ENCODE measurements at regions not wholly inside any gene's neighbourhood (a gene's known extent, or its start where the extent isn't known, plus 50 kb on each side); places are given as distances from the start of the nearest gene placed in this dataset.

DNA sequence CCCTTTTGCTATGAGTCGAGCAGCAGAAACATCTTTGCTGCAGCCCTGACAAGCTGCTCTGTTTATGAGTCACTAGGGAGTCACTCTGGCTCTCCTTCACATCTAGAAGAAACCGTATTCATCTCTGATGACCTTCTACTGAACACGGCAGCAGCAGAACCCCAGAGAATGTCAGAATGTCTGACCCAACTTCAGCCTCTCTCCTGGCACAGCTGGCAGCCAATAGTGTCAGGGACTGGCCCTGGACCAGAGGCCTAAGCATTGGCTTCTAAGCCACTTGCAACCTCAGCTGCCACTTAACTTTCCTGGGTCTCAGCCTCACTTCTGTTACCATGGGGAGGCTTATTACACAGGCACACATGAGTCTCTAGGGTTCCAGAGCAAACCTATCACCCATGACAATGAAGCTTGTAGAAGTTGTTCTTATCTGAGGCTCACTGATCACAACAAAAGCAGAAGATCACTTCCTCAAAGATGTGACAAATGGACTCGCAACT is 184.1 kb upstream of the TLE3 start:
- Histone ChIP-seq H3K36me3 (ENCODE audit: low read depth, missing control alignments) (no peaks in the 10 kb centered on the region), H3K4me1 (no peaks in the 10 kb centered on the region), H3K9me3 (no peaks in the 10 kb centered on the region), H3K27me3 (no peaks in the 10 kb centered on the region), H3K4me3 (no peak overlapping the region), H3K27ac (no peak overlapping the region)
- intact Hi-C loops (cut with DNase I; ENCODE audit: low total_unique reads): no loop called here
- WGBS, 2 donors: 49 to 58% methylated on average over 3 to 4 of the region's 4 CpGs
- no peak for DNase-seq
- TF ChIP-seq, protein P1, sequence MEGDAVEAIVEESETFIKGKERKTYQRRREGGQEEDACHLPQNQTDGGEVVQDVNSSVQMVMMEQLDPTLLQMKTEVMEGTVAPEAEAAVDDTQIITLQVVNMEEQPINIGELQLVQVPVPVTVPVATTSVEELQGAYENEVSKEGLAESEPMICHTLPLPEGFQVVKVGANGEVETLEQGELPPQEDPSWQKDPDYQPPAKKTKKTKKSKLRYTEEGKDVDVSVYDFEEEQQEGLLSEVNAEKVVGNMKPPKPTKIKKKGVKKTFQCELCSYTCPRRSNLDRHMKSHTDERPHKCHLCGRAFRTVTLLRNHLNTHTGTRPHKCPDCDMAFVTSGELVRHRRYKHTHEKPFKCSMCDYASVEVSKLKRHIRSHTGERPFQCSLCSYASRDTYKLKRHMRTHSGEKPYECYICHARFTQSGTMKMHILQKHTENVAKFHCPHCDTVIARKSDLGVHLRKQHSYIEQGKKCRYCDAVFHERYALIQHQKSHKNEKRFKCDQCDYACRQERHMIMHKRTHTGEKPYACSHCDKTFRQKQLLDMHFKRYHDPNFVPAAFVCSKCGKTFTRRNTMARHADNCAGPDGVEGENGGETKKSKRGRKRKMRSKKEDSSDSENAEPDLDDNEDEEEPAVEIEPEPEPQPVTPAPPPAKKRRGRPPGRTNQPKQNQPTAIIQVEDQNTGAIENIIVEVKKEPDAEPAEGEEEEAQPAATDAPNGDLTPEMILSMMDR (IDR thresholded peaks at IDR 0.05): no peak
- no peak for TF ChIP-seq POLR2A (IDR thresholded peaks at IDR 0.05)

DNA sequence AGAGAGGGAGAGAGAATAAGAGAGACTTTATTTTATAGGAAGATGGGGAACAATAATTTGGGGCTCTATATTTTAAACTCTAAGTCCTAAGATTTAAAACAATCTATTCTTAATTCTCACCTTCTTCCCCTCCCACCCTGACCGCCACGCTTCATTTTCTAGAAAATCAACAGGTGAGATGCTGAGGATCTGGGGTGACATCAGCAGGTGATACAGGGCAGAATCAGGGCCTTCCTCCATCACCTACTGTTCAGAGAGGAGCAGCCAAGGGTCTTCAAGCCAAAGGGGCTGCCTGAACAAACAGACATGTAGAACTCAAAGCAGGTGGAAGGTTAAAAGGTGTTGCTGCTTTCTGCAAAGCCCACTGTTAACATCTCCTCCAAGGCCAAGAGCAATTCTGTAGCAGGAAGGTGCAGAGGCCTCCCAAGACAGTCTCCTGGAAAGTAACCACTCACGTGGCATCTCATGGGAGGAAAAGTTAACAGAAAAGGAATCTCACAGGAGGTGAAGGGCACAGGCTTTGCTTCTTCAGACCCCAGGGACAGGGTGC is 183.6 kb upstream of the TLE3 start:
- H3K36me3 ChIP-seq (ENCODE audit: low read depth, missing control alignments): no peaks in the 10 kb centered on the region
- TF ChIP-seq, protein P1 (IDR thresholded peaks at IDR 0.05): no peak
- no peak for TF ChIP-seq POLR2A (IDR thresholded peaks at IDR 0.05)
- no peak overlapping the region for H3K4me3 ChIP-seq
- 86 to 88% methylated on average over 3 of the region's 3 CpGs for WGBS, 2 donors
- H3K4me1 ChIP-seq: no peaks in the 10 kb centered on the region
- H3K9me3 ChIP-seq: no peaks in the 10 kb centered on the region
- no peak for DNase-seq
- intact Hi-C loops (cut with DNase I; ENCODE audit: low total_unique reads): no loop called here
- no peaks in the 10 kb centered on the region for H3K27me3 ChIP-seq
- H3K27ac ChIP-seq: no peak overlapping the region

DNA sequence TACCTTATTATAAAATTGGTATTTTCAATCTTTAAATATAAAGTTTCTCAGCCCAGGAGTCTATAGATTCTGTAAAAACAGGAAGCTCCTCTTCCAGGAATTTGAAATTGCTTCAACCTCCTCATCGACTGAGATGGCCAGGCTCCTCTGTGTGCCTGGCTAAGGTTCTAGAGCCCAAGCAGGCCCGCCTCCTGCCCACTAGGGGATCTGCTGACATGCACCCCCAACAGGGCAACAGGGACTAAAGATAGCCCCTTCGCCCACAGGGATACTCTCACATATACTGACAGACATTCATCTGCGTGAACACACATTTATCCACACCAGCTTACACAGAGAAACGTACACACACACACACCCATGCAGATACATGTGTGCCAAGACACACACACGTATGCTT is 183.1 kb upstream of the TLE3 start:
- H3K4me3 ChIP-seq: no peak overlapping the region
- intact Hi-C loops (cut with DNase I; ENCODE audit: low total_unique reads): no loop called here
- no peaks in the 10 kb centered on the region for H3K9me3 ChIP-seq
- WGBS, 2 donors: 89 to 93% methylated on average over 6 of the region's 6 CpGs
- no peak overlapping the region for H3K27ac ChIP-seq
- TF ChIP-seq, protein P1 (IDR thresholded peaks at IDR 0.05): no peak
- no peak for TF ChIP-seq POLR2A (IDR thresholded peaks at IDR 0.05)
- no peaks in the 10 kb centered on the region for H3K36me3 ChIP-seq (ENCODE audit: low read depth, missing control alignments)
- no peaks in the 10 kb centered on the region for H3K27me3 ChIP-seq
- H3K4me1 ChIP-seq: no peaks in the 10 kb centered on the region
- no peak for DNase-seq

DNA sequence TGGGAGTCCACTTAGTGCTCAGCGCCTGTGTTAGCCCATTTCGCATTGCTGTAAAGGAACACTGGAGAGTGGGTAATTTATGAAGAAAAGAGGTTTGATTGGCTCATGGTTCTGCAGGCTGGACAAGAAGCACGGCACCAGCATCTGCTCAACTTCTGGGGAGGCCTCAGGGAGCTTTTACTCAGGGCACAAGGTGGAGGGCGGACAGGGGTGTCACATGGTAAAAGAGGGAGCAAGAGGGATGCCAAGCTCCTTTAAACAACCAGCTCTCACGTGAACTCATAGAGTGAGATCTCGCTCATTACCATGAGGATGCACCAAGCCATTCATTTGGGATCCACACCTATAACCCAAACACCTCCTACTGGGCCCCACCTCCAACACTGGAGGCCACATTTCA is 181.4 kb upstream of the TLE3 start:
- Histone ChIP-seq H3K27ac (no peak overlapping the region), H3K36me3 (ENCODE audit: low read depth, missing control alignments) (no peaks in the 10 kb centered on the region), H3K9me3 (no peaks in the 10 kb centered on the region), H3K4me3 (no peak overlapping the region), H3K27me3 (no peaks in the 10 kb centered on the region), H3K4me1 (no peaks in the 10 kb centered on the region)
- no peak for DNase-seq
- no peak for TF ChIP-seq POLR2A (IDR thresholded peaks at IDR 0.05)
- TF ChIP-seq, protein P1 (IDR thresholded peaks at IDR 0.05): no peak
- 80 to 85% methylated on average over 6 of the region's 6 CpGs for WGBS, 2 donors
- intact Hi-C loops (cut with DNase I; ENCODE audit: low total_unique reads): no loop called here

DNA sequence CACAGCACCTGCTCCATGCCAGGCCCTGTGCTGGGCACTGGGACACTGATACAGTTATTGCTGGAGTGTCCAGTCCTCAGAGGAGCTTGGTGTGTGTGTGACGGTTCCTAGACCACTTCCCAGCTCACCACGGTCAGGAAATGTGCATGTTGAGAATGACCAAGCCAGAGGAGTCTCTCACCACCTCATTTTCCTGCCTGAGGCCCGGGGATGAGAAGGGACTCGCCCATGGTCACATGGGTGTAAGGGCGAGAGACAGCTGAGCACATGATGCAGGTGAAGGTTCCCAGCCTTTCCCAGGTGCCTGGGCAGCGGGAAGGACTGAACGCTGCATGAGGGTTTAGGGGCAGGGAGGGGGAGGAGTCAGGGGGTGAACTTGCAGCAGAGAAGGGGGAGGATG is 180.9 kb upstream of the TLE3 start:
- WGBS, 2 donors: 85 to 87% methylated on average over 7 of the region's 7 CpGs
- no peaks in the 10 kb centered on the region for H3K36me3 ChIP-seq (ENCODE audit: low read depth, missing control alignments)
- H3K27ac ChIP-seq: no peak overlapping the region
- no peak overlapping the region for H3K4me3 ChIP-seq
- TF ChIP-seq POLR2A (IDR thresholded peaks at IDR 0.05): no peak
- TF ChIP-seq, protein P1 (IDR thresholded peaks at IDR 0.05): no peak
- no peak for DNase-seq
- intact Hi-C loops (cut with DNase I; ENCODE audit: low total_unique reads): no loop called here
- no peaks in the 10 kb centered on the region for H3K27me3 ChIP-seq
- no peaks in the 10 kb centered on the region for H3K4me1 ChIP-seq
- H3K9me3 ChIP-seq: no peaks in the 10 kb centered on the region
